Upper lobe of left lung (tissue), 4 donors: ENCODE measurements at regions not wholly inside any gene's neighbourhood (a gene's known extent, or its start where the extent isn't known, plus 50 kb on each side); places are given as distances from the start of the nearest gene placed in this dataset.

Source experiments
- EP300 ChIP-seq, 4 donors: sonication (generic); formaldehyde crosslinking; IDR thresholded peaks; one replicate each; pipeline ENCODE4 v1.5.1; 2017; ENCODE audit warnings: antibody characterized with exemption in 4 of 4, control low read depth in 2 of 4
- POLR2A ChIP-seq, 4 donors: fragments of 450-650 bp; IDR thresholded peaks; one replicate each; pipeline ENCODE4 v1.5.1; 2016 to 2017; ENCODE audit warnings: antibody characterized with exemption in 4 of 4, mild to moderate bottlenecking in 2 of 4
- POLR2AphosphoS5 ChIP-seq, 2 donors: sonication (generic); formaldehyde crosslinking; IDR thresholded peaks; one replicate each; pipeline ENCODE4 v1.5.1; 2017; ENCODE audit warnings: antibody characterized with exemption in 2 of 2
- TF ChIP-seq, protein P1 (sequence below), 6 experiments: fragments of 450-650 bp in 4 of 6; fragments of 200-600 bp in 2 of 6; sonication (generic) in 2 of 6; IDR thresholded peaks; one replicate each; pipeline ENCODE4 v1.5.1; 2016 to 2019; ENCODE audit warnings: antibody characterized with exemption in 6 of 6

DNA sequence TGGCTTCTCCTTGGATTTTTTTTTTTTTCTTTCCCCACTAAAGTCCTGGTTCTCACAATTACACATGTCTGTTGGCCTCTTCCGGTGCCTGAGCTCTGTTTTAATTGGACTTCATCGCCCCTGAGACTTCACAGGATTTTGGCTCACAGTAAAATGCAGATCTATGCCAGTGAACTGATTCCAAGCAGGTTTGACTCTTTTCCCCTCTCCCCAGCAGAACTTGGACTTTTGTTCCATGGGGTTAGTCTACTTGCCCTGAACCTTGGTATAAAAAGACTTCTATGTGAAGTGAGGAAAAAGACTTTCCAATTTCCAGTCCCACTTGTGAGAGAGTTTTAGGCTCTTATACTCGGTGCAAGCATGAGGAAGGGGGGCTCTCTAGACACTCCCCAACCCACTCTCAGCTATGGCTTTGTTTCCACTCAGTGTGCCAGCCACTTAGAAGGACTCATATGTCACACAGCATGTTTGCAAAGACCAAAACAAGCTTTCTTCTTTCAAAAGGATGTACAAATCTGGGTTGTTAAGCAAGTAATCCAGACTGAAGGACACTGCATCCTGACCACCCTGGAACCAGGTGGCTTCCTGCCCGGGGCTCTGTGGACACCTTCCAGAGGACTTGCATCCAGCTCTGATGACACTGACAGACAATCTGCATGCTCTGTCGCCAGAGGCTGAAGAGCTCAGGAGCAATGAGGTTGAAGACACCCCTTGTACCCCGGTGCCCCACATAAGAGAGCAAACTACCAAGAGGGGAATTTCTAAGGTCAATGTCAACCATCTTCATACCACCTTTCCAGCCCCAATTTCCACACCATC, 221.9 kb upstream of the EGLN3 start:
- TF ChIP-seq POLR2A (IDR thresholded peaks at IDR 0.05) (no peak), POLR2AphosphoS5 (IDR thresholded peaks at IDR 0.05) (no peak), EP300 (IDR thresholded peaks at IDR 0.05) (no peak)
- TF ChIP-seq, protein P1, sequence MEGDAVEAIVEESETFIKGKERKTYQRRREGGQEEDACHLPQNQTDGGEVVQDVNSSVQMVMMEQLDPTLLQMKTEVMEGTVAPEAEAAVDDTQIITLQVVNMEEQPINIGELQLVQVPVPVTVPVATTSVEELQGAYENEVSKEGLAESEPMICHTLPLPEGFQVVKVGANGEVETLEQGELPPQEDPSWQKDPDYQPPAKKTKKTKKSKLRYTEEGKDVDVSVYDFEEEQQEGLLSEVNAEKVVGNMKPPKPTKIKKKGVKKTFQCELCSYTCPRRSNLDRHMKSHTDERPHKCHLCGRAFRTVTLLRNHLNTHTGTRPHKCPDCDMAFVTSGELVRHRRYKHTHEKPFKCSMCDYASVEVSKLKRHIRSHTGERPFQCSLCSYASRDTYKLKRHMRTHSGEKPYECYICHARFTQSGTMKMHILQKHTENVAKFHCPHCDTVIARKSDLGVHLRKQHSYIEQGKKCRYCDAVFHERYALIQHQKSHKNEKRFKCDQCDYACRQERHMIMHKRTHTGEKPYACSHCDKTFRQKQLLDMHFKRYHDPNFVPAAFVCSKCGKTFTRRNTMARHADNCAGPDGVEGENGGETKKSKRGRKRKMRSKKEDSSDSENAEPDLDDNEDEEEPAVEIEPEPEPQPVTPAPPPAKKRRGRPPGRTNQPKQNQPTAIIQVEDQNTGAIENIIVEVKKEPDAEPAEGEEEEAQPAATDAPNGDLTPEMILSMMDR (IDR thresholded peaks at IDR 0.05), result no peak
